ENCODE measurements at regions not wholly inside any gene's neighbourhood (a gene's known extent, or its start where the extent isn't known, plus 50 kb on each side); places are given as distances from the start of the nearest gene placed in this dataset.

GRCh38 chr17:71846561-71847110 is 274.2 kb upstream of the SOX9 start:
- Histone ChIP-seq H3K27me3 (ENCODE audit: low read depth) (no peaks in the 10 kb centered on the region), H3K36me3 (no peaks in the 10 kb centered on the region), H3K9me3 (replicated peaks) (peaks cover 14% of the 10 kb centered on the region), H3K27ac (replicated peaks) (no peak overlapping the region), H3K4me3 (no peak overlapping the region), H3K4me1 (no peaks in the 10 kb centered on the region)
- no peak for DNase-seq
- intact Hi-C loops (cut with micrococcal nuclease) = no loop called here
- TF ChIP-seq, protein P1, sequence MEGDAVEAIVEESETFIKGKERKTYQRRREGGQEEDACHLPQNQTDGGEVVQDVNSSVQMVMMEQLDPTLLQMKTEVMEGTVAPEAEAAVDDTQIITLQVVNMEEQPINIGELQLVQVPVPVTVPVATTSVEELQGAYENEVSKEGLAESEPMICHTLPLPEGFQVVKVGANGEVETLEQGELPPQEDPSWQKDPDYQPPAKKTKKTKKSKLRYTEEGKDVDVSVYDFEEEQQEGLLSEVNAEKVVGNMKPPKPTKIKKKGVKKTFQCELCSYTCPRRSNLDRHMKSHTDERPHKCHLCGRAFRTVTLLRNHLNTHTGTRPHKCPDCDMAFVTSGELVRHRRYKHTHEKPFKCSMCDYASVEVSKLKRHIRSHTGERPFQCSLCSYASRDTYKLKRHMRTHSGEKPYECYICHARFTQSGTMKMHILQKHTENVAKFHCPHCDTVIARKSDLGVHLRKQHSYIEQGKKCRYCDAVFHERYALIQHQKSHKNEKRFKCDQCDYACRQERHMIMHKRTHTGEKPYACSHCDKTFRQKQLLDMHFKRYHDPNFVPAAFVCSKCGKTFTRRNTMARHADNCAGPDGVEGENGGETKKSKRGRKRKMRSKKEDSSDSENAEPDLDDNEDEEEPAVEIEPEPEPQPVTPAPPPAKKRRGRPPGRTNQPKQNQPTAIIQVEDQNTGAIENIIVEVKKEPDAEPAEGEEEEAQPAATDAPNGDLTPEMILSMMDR (IDR thresholded peaks at IDR 0.05; ENCODE audit: borderline replicate concordance) = no peak

DNA sequence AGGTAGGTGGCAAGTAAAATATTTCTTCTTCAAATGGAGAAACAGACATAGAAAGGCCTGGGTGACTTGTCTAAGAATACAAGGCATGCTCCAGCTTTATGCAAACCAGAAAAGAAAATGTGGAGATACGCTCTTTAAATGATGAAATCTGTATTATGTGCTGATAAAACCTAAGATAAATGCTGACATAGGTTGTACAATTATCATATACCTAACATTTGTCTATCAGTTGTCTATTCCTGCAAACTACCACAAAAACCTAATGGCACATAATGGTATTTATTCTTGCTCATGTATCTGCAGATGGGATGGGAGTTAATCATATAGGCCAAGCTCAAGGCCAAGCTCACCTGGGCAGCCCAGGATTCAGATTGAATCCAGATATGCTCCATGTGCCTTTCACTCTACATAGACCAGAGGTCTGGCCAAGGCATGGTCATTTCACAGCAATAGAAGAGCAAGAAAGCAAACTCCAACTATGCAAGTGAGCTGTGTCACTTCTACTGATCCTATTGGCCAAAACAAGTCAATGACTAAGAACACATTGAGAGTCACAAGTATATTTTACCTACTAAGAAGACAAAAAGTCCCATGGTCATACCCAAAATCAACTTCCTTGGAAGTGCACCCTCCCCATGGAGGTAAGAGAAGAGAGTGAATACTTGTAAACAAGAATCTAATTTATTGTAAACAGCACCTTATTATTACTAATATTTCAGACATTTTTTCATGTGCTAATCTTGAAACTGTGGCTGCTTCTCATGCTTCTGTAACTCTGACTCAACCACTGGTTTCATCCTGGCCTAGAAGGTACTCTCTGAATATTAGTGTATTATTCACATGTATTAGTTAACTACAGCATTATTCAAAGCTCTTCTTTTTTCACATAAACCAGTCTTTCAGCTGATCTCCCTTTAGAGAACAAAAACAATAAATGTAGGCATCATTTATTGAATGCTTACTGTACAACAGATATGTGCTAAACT is 270.7 kb upstream of the SOX9 start:
- intact Hi-C loops (cut with micrococcal nuclease) = no loop called here
- Histone ChIP-seq H3K4me3 (no peak overlapping the region), H3K27ac (replicated peaks) (no peak overlapping the region), H3K4me1 (no peaks in the 10 kb centered on the region), H3K36me3 (no peaks in the 10 kb centered on the region), H3K9me3 (replicated peaks) (no peaks in the 10 kb centered on the region), H3K27me3 (ENCODE audit: low read depth) (peaks cover 7% of the 10 kb centered on the region)
- TF ChIP-seq, protein P1 (IDR thresholded peaks at IDR 0.05; ENCODE audit: borderline replicate concordance) = no peak
- no peak for DNase-seq

- Histone ChIP-seq H3K4me3 (no peak overlapping the region), H3K4me1 (no peaks in the 10 kb centered on the region), H3K36me3 (no peaks in the 10 kb centered on the region), H3K27me3 (ENCODE audit: low read depth) (peaks cover 7% of the 10 kb centered on the region), H3K27ac (replicated peaks) (no peak overlapping the region), H3K9me3 (replicated peaks) (no peaks in the 10 kb centered on the region)
- intact Hi-C loops (cut with micrococcal nuclease) = no loop called here
- no peak for DNase-seq
- TF ChIP-seq, protein P1 (IDR thresholded peaks at IDR 0.05; ENCODE audit: borderline replicate concordance) = no peak
Observed at GRCh38 chr17:71850812-71851211, 270.0 kb upstream of the SOX9 start.

DNA sequence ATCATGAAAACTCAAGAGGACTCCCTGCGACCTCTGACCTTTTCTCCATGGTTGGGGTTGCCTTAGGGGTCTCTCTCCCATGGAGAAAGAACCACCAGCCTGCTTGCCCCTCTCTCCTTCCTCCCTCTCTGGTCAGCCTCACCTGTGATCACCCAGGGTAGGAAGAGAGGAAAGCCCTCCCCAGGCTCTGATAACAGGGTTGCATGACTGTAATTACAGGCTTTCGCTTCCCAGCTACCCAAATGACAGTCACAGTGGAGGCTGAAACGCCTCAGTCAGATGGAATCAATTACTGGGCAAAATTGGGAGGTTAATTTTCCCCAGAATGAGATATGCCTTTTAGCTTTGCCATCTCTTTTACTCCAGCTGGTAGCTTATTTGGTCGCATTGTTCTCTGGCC is 265.8 kb upstream of the SOX9 start:
- no peak for DNase-seq
- intact Hi-C loops (cut with micrococcal nuclease) = no loop called here
- no peak overlapping the region for H3K27ac ChIP-seq (replicated peaks)
- H3K4me1 ChIP-seq = no peaks in the 10 kb centered on the region
- no peaks in the 10 kb centered on the region for H3K9me3 ChIP-seq (replicated peaks)
- TF ChIP-seq, protein P1 (IDR thresholded peaks at IDR 0.05; ENCODE audit: borderline replicate concordance) = no peak
- no peaks in the 10 kb centered on the region for H3K36me3 ChIP-seq
- H3K4me3 ChIP-seq = no peak overlapping the region
- H3K27me3 ChIP-seq (ENCODE audit: low read depth) = peaks cover 7% of the 10 kb centered on the region

- Histone ChIP-seq H3K4me3 (no peak overlapping the region), H3K9me3 (replicated peaks) (no peaks in the 10 kb centered on the region), H3K27me3 (ENCODE audit: low read depth) (peaks cover 6% of the 10 kb centered on the region), H3K4me1 (no peaks in the 10 kb centered on the region), H3K36me3 (no peaks in the 10 kb centered on the region), H3K27ac (replicated peaks) (no peak overlapping the region)
- intact Hi-C loops (cut with micrococcal nuclease) = no loop called here
- TF ChIP-seq, protein P1 (IDR thresholded peaks at IDR 0.05; ENCODE audit: borderline replicate concordance) = no peak
- DNase-seq = no peak
Observed at GRCh38 chr17:71864755-71865154, 256.1 kb upstream of the SOX9 start.
